ENCODE measurements at regions not wholly inside any gene's neighbourhood (a gene's known extent, or its start where the extent isn't known, plus 50 kb on each side); places are given as distances from the start of the nearest gene placed in this dataset.
"Not testable (repeated sequence)": the region's sequence is repeated elsewhere in the genome, so short reads cannot be mapped to it uniquely, and the experiment has no call there.

DNA sequence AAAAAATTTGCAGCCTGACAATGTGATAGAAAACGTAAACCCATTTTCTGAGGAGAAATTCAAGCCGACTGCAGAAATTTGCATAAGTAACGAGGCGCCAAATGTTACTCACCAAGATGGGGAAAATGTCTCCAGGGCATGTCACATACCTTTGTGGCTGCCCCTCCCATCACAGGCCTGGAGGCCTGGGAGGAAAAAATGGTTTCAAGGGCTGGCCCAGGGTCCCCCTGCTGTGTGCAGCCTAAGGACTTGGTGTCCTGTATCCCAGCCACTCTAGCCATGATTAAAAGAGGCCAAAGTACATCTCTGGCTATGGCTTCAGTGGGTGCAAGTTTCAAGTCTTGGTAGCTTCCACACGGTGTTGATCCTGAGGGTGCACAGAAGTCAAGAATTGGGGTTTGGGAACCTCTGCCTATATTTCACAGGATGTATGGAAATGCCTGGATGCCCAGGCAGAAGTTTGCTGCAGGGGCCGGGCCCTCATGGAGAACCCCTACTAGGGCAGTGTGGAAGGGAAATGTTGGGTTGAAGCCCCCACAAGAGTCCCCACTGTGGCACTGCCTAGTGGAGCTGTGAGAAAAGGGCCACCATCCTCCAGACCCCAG, 1842.3 kb downstream of the PCDH9 start:
- Histone ChIP-seq H3K4me1 (no peaks in the 10 kb centered on the region), H3K4me3 (no peak overlapping the region), H3K36me3 (no peaks in the 10 kb centered on the region), H3K27me3 (ENCODE audit: low read depth) (no peaks in the 10 kb centered on the region), H3K9me3 (no peaks in the 10 kb centered on the region), H3K27ac (no peak overlapping the region)
- TF ChIP-seq, protein P1, sequence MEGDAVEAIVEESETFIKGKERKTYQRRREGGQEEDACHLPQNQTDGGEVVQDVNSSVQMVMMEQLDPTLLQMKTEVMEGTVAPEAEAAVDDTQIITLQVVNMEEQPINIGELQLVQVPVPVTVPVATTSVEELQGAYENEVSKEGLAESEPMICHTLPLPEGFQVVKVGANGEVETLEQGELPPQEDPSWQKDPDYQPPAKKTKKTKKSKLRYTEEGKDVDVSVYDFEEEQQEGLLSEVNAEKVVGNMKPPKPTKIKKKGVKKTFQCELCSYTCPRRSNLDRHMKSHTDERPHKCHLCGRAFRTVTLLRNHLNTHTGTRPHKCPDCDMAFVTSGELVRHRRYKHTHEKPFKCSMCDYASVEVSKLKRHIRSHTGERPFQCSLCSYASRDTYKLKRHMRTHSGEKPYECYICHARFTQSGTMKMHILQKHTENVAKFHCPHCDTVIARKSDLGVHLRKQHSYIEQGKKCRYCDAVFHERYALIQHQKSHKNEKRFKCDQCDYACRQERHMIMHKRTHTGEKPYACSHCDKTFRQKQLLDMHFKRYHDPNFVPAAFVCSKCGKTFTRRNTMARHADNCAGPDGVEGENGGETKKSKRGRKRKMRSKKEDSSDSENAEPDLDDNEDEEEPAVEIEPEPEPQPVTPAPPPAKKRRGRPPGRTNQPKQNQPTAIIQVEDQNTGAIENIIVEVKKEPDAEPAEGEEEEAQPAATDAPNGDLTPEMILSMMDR (IDR thresholded peaks at IDR 0.05), result no peak
- no peak for ATAC-seq
- no peak for DNase-seq
- intact Hi-C loops (cut with DNase I), result no loop called here

DNA sequence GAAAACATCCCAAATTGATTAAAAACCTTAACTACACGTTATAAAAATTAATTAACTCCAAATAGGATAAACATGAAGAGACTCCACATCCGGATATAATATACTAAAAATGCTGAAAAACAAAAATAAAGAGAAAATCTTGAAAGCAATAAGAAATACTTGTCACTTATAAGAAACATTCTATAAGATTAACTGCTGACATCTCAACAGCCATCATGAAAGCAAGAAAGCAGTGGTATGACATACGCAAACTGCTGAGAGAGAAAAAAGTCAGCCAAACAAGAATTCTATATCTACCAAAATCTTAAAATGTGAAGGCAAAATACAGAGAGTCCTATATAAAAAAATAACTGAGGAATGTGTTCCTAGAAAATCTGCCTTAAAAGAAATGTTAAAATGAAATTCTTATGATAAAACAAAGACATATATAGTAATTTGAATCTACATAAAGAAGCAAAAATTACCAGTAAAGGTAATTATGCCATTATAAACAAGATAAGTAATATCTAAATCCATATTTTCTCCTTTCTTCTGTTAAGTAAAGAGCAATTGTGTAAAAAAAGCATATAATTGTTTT, 1851.1 kb downstream of the PCDH9 start:
- no peak overlapping the region for H3K27ac ChIP-seq
- H3K36me3 ChIP-seq, result no peaks in the 10 kb centered on the region
- no peaks in the 10 kb centered on the region for H3K4me1 ChIP-seq
- DNase-seq, result no peak
- TF ChIP-seq, protein P1 (IDR thresholded peaks at IDR 0.05), result no peak
- intact Hi-C loops (cut with DNase I), result no loop called here
- ATAC-seq, result no peak
- H3K9me3 ChIP-seq, result peaks cover 23% of the 10 kb centered on the region
- H3K4me3 ChIP-seq, result no peak overlapping the region
- no peaks in the 10 kb centered on the region for H3K27me3 ChIP-seq (ENCODE audit: low read depth)

DNA sequence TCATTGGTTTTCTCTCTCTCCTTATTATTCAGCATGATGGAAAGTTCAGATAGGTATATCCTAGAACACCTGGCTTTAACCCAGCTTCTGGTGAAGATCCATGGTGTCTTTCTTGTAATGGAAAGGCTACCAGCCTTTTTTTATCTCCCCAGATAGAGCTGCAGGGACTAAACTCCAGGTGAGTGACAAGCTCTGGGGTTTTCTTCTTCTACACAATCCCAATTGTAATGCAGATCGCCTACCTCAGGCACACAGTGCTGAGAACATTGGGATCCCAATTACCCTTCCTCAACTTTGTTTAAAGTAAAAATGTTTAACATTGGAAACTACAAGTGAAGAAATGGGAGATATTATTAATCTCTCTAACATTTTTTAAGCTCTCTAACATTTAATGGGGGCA, 1851.7 kb downstream of the PCDH9 start:
- DNase-seq (no peak), ATAC-seq (no peak)
- intact Hi-C loops (cut with DNase I), result no loop called here
- Histone ChIP-seq H3K4me3 (no peak overlapping the region), H3K27me3 (ENCODE audit: low read depth) (no peaks in the 10 kb centered on the region), H3K36me3 (no peaks in the 10 kb centered on the region), H3K9me3 (peaks cover 23% of the 10 kb centered on the region), H3K4me1 (no peaks in the 10 kb centered on the region), H3K27ac (no peak overlapping the region)
- TF ChIP-seq, protein P1 (IDR thresholded peaks at IDR 0.05), result no peak

DNA sequence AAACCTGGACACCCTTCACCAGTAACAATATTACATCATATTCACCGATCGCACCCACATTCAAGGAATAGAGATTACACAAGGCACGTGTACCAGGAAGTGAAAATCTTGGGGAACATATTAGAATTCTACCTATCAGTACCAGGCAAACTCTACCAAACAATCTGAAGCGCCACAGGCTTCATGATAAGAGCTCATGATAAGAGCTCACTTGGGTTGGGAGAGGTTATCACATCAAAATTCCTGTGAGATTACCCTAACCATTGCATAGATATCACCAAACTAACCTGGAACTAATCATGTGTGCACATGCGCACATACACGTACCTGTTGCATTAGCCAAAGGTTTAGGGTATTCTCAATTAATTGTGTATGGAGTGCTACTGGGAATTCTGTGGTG, 1861.3 kb downstream of the PCDH9 start:
- intact Hi-C loops (cut with DNase I), result no loop called here
- ATAC-seq, result no peak
- no peak overlapping the region for H3K4me3 ChIP-seq
- H3K36me3 ChIP-seq, result no peaks in the 10 kb centered on the region
- no peaks in the 10 kb centered on the region for H3K4me1 ChIP-seq
- H3K27me3 ChIP-seq (ENCODE audit: low read depth), result no peaks in the 10 kb centered on the region
- no peak overlapping the region for H3K27ac ChIP-seq
- no peak for DNase-seq
- TF ChIP-seq, protein P1 (IDR thresholded peaks at IDR 0.05), result no peak
- H3K9me3 ChIP-seq, result no peaks in the 10 kb centered on the region

DNA sequence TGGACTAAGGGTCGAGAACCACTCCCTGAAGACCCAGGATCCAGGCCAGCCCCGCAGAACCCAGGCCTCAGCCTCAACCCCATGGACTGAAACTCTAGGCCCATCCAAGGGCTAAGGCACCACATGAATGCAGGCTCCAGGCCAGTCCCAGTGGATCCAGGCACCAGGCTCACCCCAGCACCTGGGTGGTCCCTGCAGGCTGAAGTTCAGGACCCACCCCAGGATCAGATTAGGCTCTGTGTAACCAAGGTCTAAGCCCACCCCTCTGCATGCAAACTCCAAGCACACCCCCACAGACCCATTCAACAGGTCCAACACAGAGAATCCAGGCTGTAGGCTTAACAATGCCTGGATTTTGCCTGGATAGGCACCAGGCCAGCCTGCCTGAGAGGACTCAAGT, 1876.2 kb downstream of the PCDH9 start:
- no peaks in the 10 kb centered on the region for H3K4me1 ChIP-seq
- TF ChIP-seq, protein P1 (IDR thresholded peaks at IDR 0.05), result no peak
- no peak overlapping the region for H3K4me3 ChIP-seq
- no peaks in the 10 kb centered on the region for H3K36me3 ChIP-seq
- H3K27ac ChIP-seq, result no peak overlapping the region
- H3K9me3 ChIP-seq, result no peaks in the 10 kb centered on the region
- ATAC-seq (peak in 1 of 2 donors; percentile 11), DNase-seq (no peak)
- H3K27me3 ChIP-seq (ENCODE audit: low read depth), result no peaks in the 10 kb centered on the region
- intact Hi-C loops (cut with DNase I), result no loop called here

DNA sequence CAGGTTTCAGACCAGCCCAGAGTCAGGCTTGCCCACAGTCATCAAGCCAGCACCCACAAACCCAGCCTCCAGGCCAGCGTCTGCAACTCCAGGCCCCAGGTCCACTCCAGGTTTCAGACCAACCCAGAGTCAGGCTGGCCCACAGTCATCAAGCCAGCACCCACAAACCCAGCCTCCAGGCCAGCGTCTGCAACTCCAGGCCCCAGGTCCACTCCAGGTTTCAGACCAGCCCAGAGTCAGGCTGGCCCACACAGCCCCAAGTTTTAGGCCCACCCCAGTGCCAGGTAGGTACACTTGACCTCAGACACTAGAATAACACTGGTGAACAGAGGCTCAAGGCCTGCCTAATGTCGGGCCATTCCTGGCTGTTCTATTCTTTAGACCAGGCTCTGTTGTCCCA, 1877.0 kb downstream of the PCDH9 start:
- H3K4me1 ChIP-seq; DNase-seq; H3K36me3 ChIP-seq; H3K27me3 ChIP-seq (ENCODE audit: low read depth); intact Hi-C loops (cut with DNase I); H3K4me3 ChIP-seq; H3K9me3 ChIP-seq; H3K27ac ChIP-seq: not testable (repeated sequence)
- ATAC-seq, result peak in 1 of 2 donors; percentile 21

Measured in lower lobe of right lung (tissue), 2 donors.